ENCODE measurements at regions not wholly inside any gene's neighbourhood (a gene's known extent, or its start where the extent isn't known, plus 50 kb on each side); places are given as distances from the start of the nearest gene placed in this dataset.

- DNase-seq (ENCODE audit: extremely low read depth in 1 of 4, low spot score in 3 of 4): no peak
- ChIA-PET CTCF (ENCODE audit: low intra/inter-chr PET ratio) (interaction anchor here (0.6 kb wide), 1 partner anchor 599 kb away, joined by 3 read pairs; no protein-coding TSS in a partner anchor), POLR2A (no interaction called here)
- H3K79me2 ChIP-seq (ENCODE audit: control insufficient read depth, insufficient read depth, low read length): no peaks in the 10 kb centered on the region
- no peaks in the 10 kb centered on the region for H3K9me3 ChIP-seq (replicated peaks; ENCODE audit: control insufficient read depth, insufficient read depth, low read depth, low read length)
- H2AFZ ChIP-seq (ENCODE audit: low read depth, low read length): no peak overlapping the region
- no peak overlapping the region for H3K27ac ChIP-seq (ENCODE audit: extremely low read depth, low read depth, low read length)
- WGBS (ENCODE audit: insufficient coverage, low coverage, missing lambda C conversion rate): no CpG with 5 or more reads among the region's 1 CpG
- H4K20me1 ChIP-seq (replicated peaks; ENCODE audit: control insufficient read depth, insufficient read depth, low read length): no peaks in the 10 kb centered on the region
- no peaks in the 10 kb centered on the region for H3K27me3 ChIP-seq (ENCODE audit: control insufficient read depth in 2 of 2, insufficient read depth in 2 of 2, low read length in 2 of 2)
- no peak overlapping the region for H3K9ac ChIP-seq (ENCODE audit: insufficient read depth in 1 of 2, low read depth in 2 of 2, low read length in 2 of 2)
- H3K4me3 ChIP-seq: no peak overlapping the region
- ATAC-seq: no peak
- no TSS peak for BruUV-seq (replicated peaks)
- no peak for FAIRE-seq
- H3K36me3 ChIP-seq (ENCODE audit: control insufficient read depth, insufficient read depth, low read length): no peaks in the 10 kb centered on the region
- intact Hi-C loops (cut with micrococcal nuclease) (no loop called here), in situ Hi-C loops (cut with MboI) (no loop called here)
- H3K9me1 ChIP-seq (ENCODE audit: control insufficient read depth, insufficient read depth, low read length): no peaks in the 10 kb centered on the region
- no peak overlapping the region for H3K4me2 ChIP-seq (ENCODE audit: insufficient read depth, low read length)
- no peaks in the 10 kb centered on the region for H3K4me1 ChIP-seq (replicated peaks in 1 of 2; ENCODE audit: control insufficient read depth in 2 of 2, insufficient read depth in 2 of 2, low read length in 2 of 2)
- TF ChIP-seq ZBTB9 (CRISPR knock-in tag; IDR thresholded peaks at IDR 0.05) (no peak), ZNF512 (tag; IDR thresholded peaks at IDR 0.05) (peak; percentile 74)
Measured at GRCh38 chr3:87494264-87494663, 217.9 kb upstream of the POU1F1 start.

GRCh38 chr3:87491843-87492242 is 215.5 kb upstream of the POU1F1 start:
- 8% methylated on average over 2 of the region's 2 CpGs for WGBS (ENCODE audit: insufficient coverage, low coverage, missing lambda C conversion rate)

More at GRCh38 chr3:87491843-87492242, 215.5 kb upstream of the POU1F1 start:
- no peak overlapping the region for H3K9ac ChIP-seq (ENCODE audit: insufficient read depth in 1 of 2, low read depth in 2 of 2, low read length in 2 of 2)
- in situ Hi-C loops (cut with MboI) (no loop called here), intact Hi-C loops (cut with micrococcal nuclease) (no loop called here)
- no peaks in the 10 kb centered on the region for H3K4me1 ChIP-seq (replicated peaks in 1 of 2; ENCODE audit: control insufficient read depth in 2 of 2, insufficient read depth in 2 of 2, low read length in 2 of 2)
- TF ChIP-seq RNF2 (IDR thresholded peaks at IDR 0.05) (no peak), BRCA1 (IDR thresholded peaks at IDR 0.05) (no peak), BRCA1 (CRISPR knock-in tag; IDR thresholded peaks at IDR 0.05) (no peak), WHSC1 (IDR thresholded peaks at IDR 0.05; ENCODE audit: low read length) (no peak), GATAD2B (IDR thresholded peaks at IDR 0.05; ENCODE audit: borderline replicate concordance) (no peak), MYC (IDR thresholded peaks at IDR 0.05; ENCODE audit: low read depth, low read length) (no peak), MYC (CRISPR knock-in tag; IDR thresholded peaks at IDR 0.05; ENCODE audit: borderline replicate concordance, low read depth) (no peak)
- H4K20me1 ChIP-seq (replicated peaks; ENCODE audit: control insufficient read depth, insufficient read depth, low read length): no peaks in the 10 kb centered on the region
- no peaks in the 10 kb centered on the region for H3K27me3 ChIP-seq (ENCODE audit: control insufficient read depth in 2 of 2, insufficient read depth in 2 of 2, low read length in 2 of 2)
- no peaks in the 10 kb centered on the region for H3K79me2 ChIP-seq (ENCODE audit: control insufficient read depth, insufficient read depth, low read length)
- no peak for DNase-seq (ENCODE audit: extremely low read depth in 1 of 4, low spot score in 3 of 4)
- no peaks in the 10 kb centered on the region for H3K9me1 ChIP-seq (ENCODE audit: control insufficient read depth, insufficient read depth, low read length)
- FAIRE-seq: no peak
- H3K4me3 ChIP-seq: no peak overlapping the region
- H3K36me3 ChIP-seq (ENCODE audit: control insufficient read depth, insufficient read depth, low read length): no peaks in the 10 kb centered on the region
- ChIA-PET CTCF (ENCODE audit: low intra/inter-chr PET ratio) (interaction anchor here (0.7 kb wide), 1 partner anchor 26 kb away, joined by 4 read pairs; no protein-coding TSS in a partner anchor), POLR2A (no interaction called here)
- no peak overlapping the region for H3K27ac ChIP-seq (ENCODE audit: extremely low read depth, low read depth, low read length)
- ATAC-seq: no peak
- no peaks in the 10 kb centered on the region for H3K9me3 ChIP-seq (replicated peaks; ENCODE audit: control insufficient read depth, insufficient read depth, low read depth, low read length)
- H3K4me2 ChIP-seq (ENCODE audit: insufficient read depth, low read length): no peak overlapping the region
- BruUV-seq (replicated peaks): no TSS peak
- no peak overlapping the region for H2AFZ ChIP-seq (ENCODE audit: low read depth, low read length)
